ENCODE measurements at regions not wholly inside any gene's neighbourhood (a gene's known extent, or its start where the extent isn't known, plus 50 kb on each side); places are given as distances from the start of the nearest gene placed in this dataset.

GRCh38 chr7:82669141-82669540, 225.6 kb upstream of the CACNA2D1 start (continued):
- TF ChIP-seq CDX4 (CRISPR knock-in tag; IDR thresholded peaks at IDR 0.05; ENCODE audit: borderline replicate concordance) = no peak

DNA sequence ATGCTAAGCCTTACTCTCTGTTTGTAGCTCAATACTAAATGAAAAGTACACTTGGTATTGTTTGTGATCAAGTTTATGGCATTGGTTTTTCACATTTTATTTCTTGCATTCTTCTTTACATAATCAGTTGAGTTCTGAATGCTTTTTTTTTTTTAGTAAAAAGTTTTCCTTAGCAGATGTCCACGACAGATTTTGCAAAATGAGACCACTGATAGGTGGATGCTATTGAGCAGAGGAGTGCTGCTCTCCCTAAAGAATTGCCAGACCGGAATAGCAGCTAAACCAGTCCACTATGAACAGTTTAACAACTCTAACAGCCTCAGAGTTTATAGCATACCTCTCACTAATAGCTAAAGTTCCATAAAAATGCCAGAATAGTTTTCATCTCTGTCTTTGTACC, 225.1 kb upstream of the CACNA2D1 start:
- DNase-seq (ENCODE audit: low spot score) = no peak
- TF ChIP-seq E2F4 (CRISPR knock-in tag; IDR thresholded peaks at IDR 0.05; ENCODE audit: borderline replicate concordance, low read depth) (no peak), ZNF396 (CRISPR knock-in tag; IDR thresholded peaks at IDR 0.05; ENCODE audit: borderline replicate concordance) (no peak), JAZF1 (CRISPR knock-in tag; IDR thresholded peaks at IDR 0.05) (no peak)
- Mint-ChIP-seq H3K27me3 (ENCODE audit: low read depth) (no peaks in the 10 kb centered on the region), H3K9me3 (no peaks in the 10 kb centered on the region), H3K36me3 (no peaks in the 10 kb centered on the region), H3K4me1 (no peaks in the 10 kb centered on the region), H3K4me3 (no peak overlapping the region), H3K27ac (no peak overlapping the region)
- ATAC-seq = no peak
- POLR2A ChIA-PET = no interaction called here
- CTCF ChIA-PET = no interaction called here

DNA sequence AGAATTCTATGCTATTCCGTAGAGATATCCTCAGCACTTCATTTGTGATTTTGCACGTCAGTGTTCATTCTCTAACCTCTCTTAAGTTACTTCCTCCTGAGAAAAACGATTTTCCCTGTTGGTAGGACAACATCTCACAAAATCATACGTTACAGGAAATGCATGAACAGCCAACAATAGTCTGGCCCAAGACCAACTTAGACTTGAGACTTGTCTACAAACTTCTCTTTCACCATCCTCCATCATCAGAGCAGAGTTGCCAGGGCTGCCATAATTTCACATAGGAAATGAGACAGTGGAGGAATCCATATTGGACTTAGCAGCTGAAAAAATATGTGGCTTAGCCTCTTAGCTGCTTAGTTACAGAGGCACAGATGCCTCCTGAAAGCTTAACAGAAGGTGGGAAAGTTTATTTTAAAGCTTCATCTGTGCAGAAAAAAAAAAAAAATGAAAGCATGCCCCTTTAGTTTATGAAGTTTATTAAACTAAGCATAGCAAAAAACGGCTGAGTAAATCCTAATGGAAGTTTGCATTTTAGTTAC, 222.5 kb upstream of the CACNA2D1 start:
- H3K4me1 Mint-ChIP-seq = no peaks in the 10 kb centered on the region
- no peak overlapping the region for H3K27ac Mint-ChIP-seq
- H3K9me3 Mint-ChIP-seq = no peaks in the 10 kb centered on the region
- ChIA-PET POLR2A (no interaction called here), CTCF (no interaction called here)
- no peak overlapping the region for H3K4me3 Mint-ChIP-seq
- DNase-seq (ENCODE audit: low spot score) = no peak
- ATAC-seq = no peak
- H3K36me3 Mint-ChIP-seq = no peaks in the 10 kb centered on the region
- H3K27me3 Mint-ChIP-seq (ENCODE audit: low read depth) = no peaks in the 10 kb centered on the region
- TF ChIP-seq MAX (CRISPR knock-in tag; IDR thresholded peaks at IDR 0.05) (no peak), NFE2L1 (CRISPR knock-in tag; IDR thresholded peaks at IDR 0.05) (no peak), E2F4 (CRISPR knock-in tag; IDR thresholded peaks at IDR 0.05; ENCODE audit: borderline replicate concordance, low read depth) (no peak), ZNF138 (CRISPR knock-in tag; conservative IDR thresholded peaks at IDR 0.05) (no peak), ZMAT4 (CRISPR knock-in tag; IDR thresholded peaks at IDR 0.05) (no peak), ESRRA (CRISPR knock-in tag; IDR thresholded peaks at IDR 0.05; ENCODE audit: borderline replicate concordance) (no peak)

- Mint-ChIP-seq H3K4me3 (no peak overlapping the region), H3K27ac (no peak overlapping the region), H3K4me1 (peaks cover 10% of the 10 kb centered on the region; the same call in 1 of the 2 replicates), H3K9me3 (peaks cover 46% of the 10 kb centered on the region), H3K36me3 (peaks cover 25% of the 10 kb centered on the region), H3K27me3 (ENCODE audit: low read depth) (no peaks in the 10 kb centered on the region; the same call in 1 of the 2 replicates)
- CTCF ChIA-PET = no interaction called here
- TF ChIP-seq, protein P1, sequence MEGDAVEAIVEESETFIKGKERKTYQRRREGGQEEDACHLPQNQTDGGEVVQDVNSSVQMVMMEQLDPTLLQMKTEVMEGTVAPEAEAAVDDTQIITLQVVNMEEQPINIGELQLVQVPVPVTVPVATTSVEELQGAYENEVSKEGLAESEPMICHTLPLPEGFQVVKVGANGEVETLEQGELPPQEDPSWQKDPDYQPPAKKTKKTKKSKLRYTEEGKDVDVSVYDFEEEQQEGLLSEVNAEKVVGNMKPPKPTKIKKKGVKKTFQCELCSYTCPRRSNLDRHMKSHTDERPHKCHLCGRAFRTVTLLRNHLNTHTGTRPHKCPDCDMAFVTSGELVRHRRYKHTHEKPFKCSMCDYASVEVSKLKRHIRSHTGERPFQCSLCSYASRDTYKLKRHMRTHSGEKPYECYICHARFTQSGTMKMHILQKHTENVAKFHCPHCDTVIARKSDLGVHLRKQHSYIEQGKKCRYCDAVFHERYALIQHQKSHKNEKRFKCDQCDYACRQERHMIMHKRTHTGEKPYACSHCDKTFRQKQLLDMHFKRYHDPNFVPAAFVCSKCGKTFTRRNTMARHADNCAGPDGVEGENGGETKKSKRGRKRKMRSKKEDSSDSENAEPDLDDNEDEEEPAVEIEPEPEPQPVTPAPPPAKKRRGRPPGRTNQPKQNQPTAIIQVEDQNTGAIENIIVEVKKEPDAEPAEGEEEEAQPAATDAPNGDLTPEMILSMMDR (IDR thresholded peaks at IDR 0.05) = no peak
- TF ChIP-seq ATF6 (CRISPR knock-in tag; IDR thresholded peaks at IDR 0.05) (no peak), ZNF263 (CRISPR knock-in tag; IDR thresholded peaks at IDR 0.05; ENCODE audit: low read depth) (no peak), ZSCAN18 (CRISPR knock-in tag; IDR thresholded peaks at IDR 0.05) (no peak), KAT7 (CRISPR knock-in tag; IDR thresholded peaks at IDR 0.05; ENCODE audit: borderline replicate concordance) (no peak), NR2C2 (CRISPR knock-in tag; IDR thresholded peaks at IDR 0.05) (no peak)
- TF ChIP-seq, protein P2, sequence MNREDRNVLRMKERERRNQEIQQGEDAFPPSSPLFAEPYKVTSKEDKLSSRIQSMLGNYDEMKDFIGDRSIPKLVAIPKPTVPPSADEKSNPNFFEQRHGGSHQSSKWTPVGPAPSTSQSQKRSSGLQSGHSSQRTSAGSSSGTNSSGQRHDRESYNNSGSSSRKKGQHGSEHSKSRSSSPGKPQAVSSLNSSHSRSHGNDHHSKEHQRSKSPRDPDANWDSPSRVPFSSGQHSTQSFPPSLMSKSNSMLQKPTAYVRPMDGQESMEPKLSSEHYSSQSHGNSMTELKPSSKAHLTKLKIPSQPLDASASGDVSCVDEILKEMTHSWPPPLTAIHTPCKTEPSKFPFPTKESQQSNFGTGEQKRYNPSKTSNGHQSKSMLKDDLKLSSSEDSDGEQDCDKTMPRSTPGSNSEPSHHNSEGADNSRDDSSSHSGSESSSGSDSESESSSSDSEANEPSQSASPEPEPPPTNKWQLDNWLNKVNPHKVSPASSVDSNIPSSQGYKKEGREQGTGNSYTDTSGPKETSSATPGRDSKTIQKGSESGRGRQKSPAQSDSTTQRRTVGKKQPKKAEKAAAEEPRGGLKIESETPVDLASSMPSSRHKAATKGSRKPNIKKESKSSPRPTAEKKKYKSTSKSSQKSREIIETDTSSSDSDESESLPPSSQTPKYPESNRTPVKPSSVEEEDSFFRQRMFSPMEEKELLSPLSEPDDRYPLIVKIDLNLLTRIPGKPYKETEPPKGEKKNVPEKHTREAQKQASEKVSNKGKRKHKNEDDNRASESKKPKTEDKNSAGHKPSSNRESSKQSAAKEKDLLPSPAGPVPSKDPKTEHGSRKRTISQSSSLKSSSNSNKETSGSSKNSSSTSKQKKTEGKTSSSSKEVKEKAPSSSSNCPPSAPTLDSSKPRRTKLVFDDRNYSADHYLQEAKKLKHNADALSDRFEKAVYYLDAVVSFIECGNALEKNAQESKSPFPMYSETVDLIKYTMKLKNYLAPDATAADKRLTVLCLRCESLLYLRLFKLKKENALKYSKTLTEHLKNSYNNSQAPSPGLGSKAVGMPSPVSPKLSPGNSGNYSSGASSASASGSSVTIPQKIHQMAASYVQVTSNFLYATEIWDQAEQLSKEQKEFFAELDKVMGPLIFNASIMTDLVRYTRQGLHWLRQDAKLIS (CRISPR knock-in tag; IDR thresholded peaks at IDR 0.05; ENCODE audit: borderline replicate concordance) = no peak
- DNase-seq (ENCODE audit: low spot score) = no peak
- POLR2A ChIA-PET = interaction anchor here (0.6 kb wide), 1 partner anchor 269 kb away, joined by 3 read pairs; no protein-coding TSS in a partner anchor
- ATAC-seq = no peak
Measured at GRCh38 chr7:82655965-82656364, 212.4 kb upstream of the CACNA2D1 start.
